ENCODE measurements at regions not wholly inside any gene's neighbourhood (a gene's known extent, or its start where the extent isn't known, plus 50 kb on each side); places are given as distances from the start of the nearest gene placed in this dataset.

DNA sequence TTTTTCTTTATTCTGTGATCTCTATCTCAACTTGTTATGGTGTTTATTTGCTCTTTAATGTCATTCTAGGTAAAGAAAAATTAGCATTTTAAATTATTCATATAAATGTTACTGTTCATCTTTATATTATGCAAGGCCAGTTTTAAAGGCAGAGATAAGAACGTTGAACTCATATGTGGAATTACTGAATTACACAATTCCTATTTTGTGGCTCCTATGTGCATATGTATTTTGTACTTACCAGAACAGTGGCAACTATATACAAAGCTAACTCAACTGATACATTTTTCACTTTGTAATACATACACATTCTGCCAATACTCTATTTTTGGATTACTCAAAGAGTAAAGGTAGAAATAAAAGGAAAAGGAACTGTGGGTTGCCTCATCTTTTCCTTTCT, 533.2 kb upstream of the NR3C2 start:
- no peak for TF ChIP-seq POLR2A (IDR thresholded peaks at IDR 0.05)
- no peak for TF ChIP-seq POLR2AphosphoS5 (IDR thresholded peaks at IDR 0.05)
